ENCODE measurements at regions not wholly inside any gene's neighbourhood (a gene's known extent, or its start where the extent isn't known, plus 50 kb on each side); places are given as distances from the start of the nearest gene placed in this dataset.
"Not testable (repeated sequence)": the region's sequence is repeated elsewhere in the genome, so short reads cannot be mapped to it uniquely, and the experiment has no call there.

GRCh38 chr2:84302513-84303412 is 156.3 kb downstream of the SUCLG1 start:
- peak; percentile 1 for DNase-seq (ENCODE audit: low read depth)
- H3K4me3 ChIP-seq (ENCODE audit: control insufficient read depth, low read depth, low read length) = no peak overlapping the region
- peak; percentile 88 for TF ChIP-seq CTCF (IDR thresholded peaks at IDR 0.05; ENCODE audit: control insufficient read depth, insufficient read depth, low read depth, low read length, missing control alignments)

GRCh38 chr2:84301717-84302116 is 157.4 kb downstream of the SUCLG1 start:
- DNase-seq (ENCODE audit: low read depth) = no peak
- TF ChIP-seq CTCF (IDR thresholded peaks at IDR 0.05; ENCODE audit: control insufficient read depth, insufficient read depth, low read depth, low read length, missing control alignments) = no peak
- H3K4me3 ChIP-seq (ENCODE audit: control insufficient read depth, low read depth, low read length) = no peak overlapping the region

GRCh38 chr2:84300696-84301029 is 158.4 kb downstream of the SUCLG1 start:
- no peak for DNase-seq (ENCODE audit: low read depth)
- TF ChIP-seq CTCF (IDR thresholded peaks at IDR 0.05; ENCODE audit: control insufficient read depth, insufficient read depth, low read depth, low read length, missing control alignments) = no peak
- no peak overlapping the region for H3K4me3 ChIP-seq (ENCODE audit: control insufficient read depth, low read depth, low read length)

GRCh38 chr2:84300001-84300695 is 158.9 kb downstream of the SUCLG1 start:
- DNase-seq (ENCODE audit: low read depth); H3K4me3 ChIP-seq (ENCODE audit: control insufficient read depth, low read depth, low read length): not testable (repeated sequence)

- TF ChIP-seq CTCF (IDR thresholded peaks at IDR 0.05; ENCODE audit: control insufficient read depth, insufficient read depth, low read depth, low read length, missing control alignments) = no peak
- no peak overlapping the region for H3K4me3 ChIP-seq (ENCODE audit: control insufficient read depth, low read depth, low read length)
- no peak for DNase-seq (ENCODE audit: low read depth)
Observed at GRCh38 chr2:84299211-84299775, 159.8 kb downstream of the SUCLG1 start.

GRCh38 chr2:84297155-84297554 is 161.9 kb downstream of the SUCLG1 start:
- DNase-seq (ENCODE audit: low read depth) = no peak
- no peak overlapping the region for H3K4me3 ChIP-seq (ENCODE audit: control insufficient read depth, low read depth, low read length)
- TF ChIP-seq CTCF (IDR thresholded peaks at IDR 0.05; ENCODE audit: control insufficient read depth, insufficient read depth, low read depth, low read length, missing control alignments) = no peak
